Ascending aorta (tissue), 2 donors: ENCODE measurements at regions not wholly inside any gene's neighbourhood (a gene's known extent, or its start where the extent isn't known, plus 50 kb on each side); places are given as distances from the start of the nearest gene placed in this dataset.

Experiments
- DNase-seq, 2 donors: peaks; one replicate each; pipeline ENCODE4 v3.0.0-alpha.2; 2019; ENCODE audit warnings: low spot score in 2 of 2
- H3K27ac ChIP-seq, 2 donors: fragments of 200-600 bp; sonication (generic); one replicate each; pipeline ENCODE4 v1.5.1; 2016 to 2017; ENCODE audit warnings: mild to moderate bottlenecking in 1 of 2
- H3K27me3 ChIP-seq: fragments of 200-600 bp; sonication (generic); one replicate; pipeline ENCODE4 v1.5.1; 2017
- H3K36me3 ChIP-seq, 2 donors: fragments of 200-600 bp; sonication (generic); one replicate each; pipeline ENCODE4 v1.5.1; 2016
- H3K4me1 ChIP-seq, 2 donors: fragments of 200-600 bp; sonication (generic); one replicate each; pipeline ENCODE4 v1.5.1; 2016 to 2017; ENCODE audit warnings: mild to moderate bottlenecking in 1 of 2
- H3K4me3 ChIP-seq, 2 donors: fragments of 200-600 bp; sonication (generic); one replicate each; pipeline ENCODE4 v1.5.1; 2016 to 2017; ENCODE audit warnings: mild to moderate bottlenecking in 1 of 2
- H3K9me3 ChIP-seq, 2 donors: fragments of 200-600 bp; sonication (generic); one replicate each; pipeline ENCODE4 v1.5.1; 2016
- CTCF ChIP-seq, 3 experiments: fragments of 200-600 bp in 2 of 3; fragments of 450-650 bp in 1 of 3; sonication (generic) in 2 of 3; IDR thresholded peaks; one replicate each; pipeline ENCODE4 v1.5.1; 2016 to 2019; ENCODE audit warnings: antibody characterized with exemption in 3 of 3, mild to moderate bottlenecking in 1 of 3, moderate library complexity in 1 of 3
- intact Hi-C: fragments of 100-400 bp; cut with DNase I; formaldehyde crosslinking; loops from one replicate; pipeline ENCODE4 v1.15.1; 2023

- no peaks in the 10 kb centered on the region for H3K4me1 ChIP-seq
Measured at GRCh38 chr6:170483413-170483812, 69.7 kb downstream of the PSMB1 start.

GRCh38 chr6:170480050-170480692, 72.9 kb downstream of the PSMB1 start:
- H3K9me3 ChIP-seq = peaks cover 0 to 6% of the 10 kb centered on the region in 2 donors
- no peaks in the 10 kb centered on the region for H3K27me3 ChIP-seq
- no peak for DNase-seq
- H3K4me1 ChIP-seq = no peaks in the 10 kb centered on the region
- intact Hi-C loops = no loop called here
- H3K27ac ChIP-seq = no peak overlapping the region
- no peak for TF ChIP-seq CTCF (IDR thresholded peaks at IDR 0.05)
- H3K36me3 ChIP-seq = no peaks in the 10 kb centered on the region
- H3K4me3 ChIP-seq = no peak overlapping the region

More at GRCh38 chr6:170483413-170483812, 69.7 kb downstream of the PSMB1 start:
- H3K36me3 ChIP-seq = no peaks in the 10 kb centered on the region
- no peak for DNase-seq
- H3K4me3 ChIP-seq = no peak overlapping the region
- H3K27ac ChIP-seq = no peak overlapping the region
- H3K27me3 ChIP-seq = no peaks in the 10 kb centered on the region
- TF ChIP-seq CTCF (IDR thresholded peaks at IDR 0.05) = no peak
- intact Hi-C loops = no loop called here
- peaks cover 0 to 6% of the 10 kb centered on the region in 2 donors for H3K9me3 ChIP-seq

- no peaks in the 10 kb centered on the region for H3K4me1 ChIP-seq
- H3K27ac ChIP-seq = no peak overlapping the region
- intact Hi-C loops = no loop called here
- no peaks in the 10 kb centered on the region for H3K9me3 ChIP-seq
- H3K36me3 ChIP-seq = no peaks in the 10 kb centered on the region
- no peak for TF ChIP-seq CTCF (IDR thresholded peaks at IDR 0.05)
- no peak for DNase-seq
- no peak overlapping the region for H3K4me3 ChIP-seq
- H3K27me3 ChIP-seq = no peaks in the 10 kb centered on the region
Measured at GRCh38 chr6:170476360-170476759, 76.7 kb downstream of the PSMB1 start.

- TF ChIP-seq CTCF (IDR thresholded peaks at IDR 0.05) = no peak
- intact Hi-C loops = no loop called here
- DNase-seq = no peak
- Histone ChIP-seq H3K36me3 (no peaks in the 10 kb centered on the region), H3K27ac (no peak overlapping the region), H3K27me3 (no peaks in the 10 kb centered on the region), H3K9me3 (no peaks in the 10 kb centered on the region), H3K4me3 (no peak overlapping the region), H3K4me1 (no peaks in the 10 kb centered on the region)
Measured at GRCh38 chr6:170475118-170475517, 78.0 kb downstream of the PSMB1 start.

GRCh38 chr6:170473801-170474200, 79.3 kb downstream of the PSMB1 start:
- no peak for DNase-seq
- Histone ChIP-seq H3K4me3 (no peak overlapping the region), H3K4me1 (no peaks in the 10 kb centered on the region), H3K27ac (no peak overlapping the region), H3K27me3 (no peaks in the 10 kb centered on the region), H3K9me3 (no peaks in the 10 kb centered on the region), H3K36me3 (no peaks in the 10 kb centered on the region)
- intact Hi-C loops = no loop called here
- TF ChIP-seq CTCF (IDR thresholded peaks at IDR 0.05) = no peak

GRCh38 chr6:170473301-170473717, 79.8 kb downstream of the PSMB1 start:
- intact Hi-C loops = no loop called here
- no peaks in the 10 kb centered on the region for H3K27me3 ChIP-seq
- H3K4me1 ChIP-seq = no peaks in the 10 kb centered on the region
- no peak for DNase-seq
- H3K36me3 ChIP-seq = no peaks in the 10 kb centered on the region
- H3K9me3 ChIP-seq = no peaks in the 10 kb centered on the region
- H3K27ac ChIP-seq = no peak overlapping the region
- no peak overlapping the region for H3K4me3 ChIP-seq
- no peak for TF ChIP-seq CTCF (IDR thresholded peaks at IDR 0.05)
